HEK293T (cell line): ENCODE measurements at regions not wholly inside any gene's neighbourhood (a gene's known extent, or its start where the extent isn't known, plus 50 kb on each side); places are given as distances from the start of the nearest gene placed in this dataset.

Experiments used
- FOXA1 ChIP-seq: fragments of 450-650 bp; IDR thresholded peaks from 2 replicates; pipeline ENCODE4 v1.6.1; 2016; ENCODE audit warnings: mild to moderate bottlenecking
- FOXK2 ChIP-seq: fragments of 450-650 bp; IDR thresholded peaks from 2 replicates; pipeline ENCODE4 v1.6.1; 2016; ENCODE audit warnings: mild to moderate bottlenecking
- HDGF ChIP-seq: fragments of 450-650 bp; IDR thresholded peaks from 2 replicates; pipeline ENCODE4 v1.6.1; 2017; ENCODE audit warnings: antibody characterized with exemption, borderline replicate concordance
- ZNF384 ChIP-seq: fragments of 450-650 bp; IDR thresholded peaks from 2 replicates; pipeline ENCODE4 v1.6.1; 2016
- TF ChIP-seq, protein P1 (sequence below): fragments of 450-650 bp; IDR thresholded peaks from 2 replicates; pipeline ENCODE4 v1.6.1; 2016

DNA sequence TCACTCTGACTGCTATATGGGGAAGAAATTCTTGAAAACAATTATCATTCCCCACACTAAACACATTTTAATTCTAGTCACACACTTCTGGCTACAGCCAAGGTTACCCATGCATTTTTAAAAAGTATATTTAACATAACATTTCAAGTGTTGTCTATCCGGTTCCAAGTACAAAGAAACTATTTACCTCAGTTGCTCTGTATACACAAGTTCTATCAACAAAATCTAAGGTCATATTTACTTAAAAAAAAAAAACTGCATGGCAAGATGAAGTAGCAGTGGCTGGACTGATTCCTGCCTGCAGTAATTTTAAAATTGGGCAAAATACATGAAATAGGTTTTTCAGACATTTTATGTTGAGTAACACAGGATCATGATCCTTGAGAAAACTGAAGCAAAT, 155.9 kb upstream of the TOM1L1 start:
- TF ChIP-seq, protein P1, sequence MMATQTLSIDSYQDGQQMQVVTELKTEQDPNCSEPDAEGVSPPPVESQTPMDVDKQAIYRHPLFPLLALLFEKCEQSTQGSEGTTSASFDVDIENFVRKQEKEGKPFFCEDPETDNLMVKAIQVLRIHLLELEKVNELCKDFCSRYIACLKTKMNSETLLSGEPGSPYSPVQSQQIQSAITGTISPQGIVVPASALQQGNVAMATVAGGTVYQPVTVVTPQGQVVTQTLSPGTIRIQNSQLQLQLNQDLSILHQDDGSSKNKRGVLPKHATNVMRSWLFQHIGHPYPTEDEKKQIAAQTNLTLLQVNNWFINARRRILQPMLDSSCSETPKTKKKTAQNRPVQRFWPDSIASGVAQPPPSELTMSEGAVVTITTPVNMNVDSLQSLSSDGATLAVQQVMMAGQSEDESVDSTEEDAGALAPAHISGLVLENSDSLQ = no peak
- TF ChIP-seq HDGF = no peak
- no peak for TF ChIP-seq FOXK2
- TF ChIP-seq ZNF384 = no peak
- TF ChIP-seq FOXA1 = no peak
